ENCODE measurements at regions not wholly inside any gene's neighbourhood (a gene's known extent, or its start where the extent isn't known, plus 50 kb on each side); places are given as distances from the start of the nearest gene placed in this dataset.

DNA sequence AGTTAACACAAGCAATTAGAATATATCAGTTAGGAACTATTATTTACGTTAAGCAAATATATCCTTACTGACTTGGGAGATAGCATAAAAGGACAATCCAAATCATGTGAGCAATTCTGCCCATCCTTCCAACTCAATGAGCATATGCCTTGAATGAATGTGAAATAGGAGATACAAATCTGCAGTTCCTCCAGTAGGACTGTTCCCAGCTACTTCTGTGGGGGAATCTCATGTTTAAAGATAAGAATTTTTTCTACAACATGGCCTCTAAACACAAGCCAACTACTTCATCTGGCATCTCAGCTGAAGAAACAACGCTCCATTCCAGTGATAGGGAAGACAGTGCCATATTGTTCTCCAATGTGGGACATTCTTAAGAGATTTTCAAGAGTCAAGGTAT is 110.7 kb upstream of the NIPBL start:
- TF ChIP-seq, protein P1, sequence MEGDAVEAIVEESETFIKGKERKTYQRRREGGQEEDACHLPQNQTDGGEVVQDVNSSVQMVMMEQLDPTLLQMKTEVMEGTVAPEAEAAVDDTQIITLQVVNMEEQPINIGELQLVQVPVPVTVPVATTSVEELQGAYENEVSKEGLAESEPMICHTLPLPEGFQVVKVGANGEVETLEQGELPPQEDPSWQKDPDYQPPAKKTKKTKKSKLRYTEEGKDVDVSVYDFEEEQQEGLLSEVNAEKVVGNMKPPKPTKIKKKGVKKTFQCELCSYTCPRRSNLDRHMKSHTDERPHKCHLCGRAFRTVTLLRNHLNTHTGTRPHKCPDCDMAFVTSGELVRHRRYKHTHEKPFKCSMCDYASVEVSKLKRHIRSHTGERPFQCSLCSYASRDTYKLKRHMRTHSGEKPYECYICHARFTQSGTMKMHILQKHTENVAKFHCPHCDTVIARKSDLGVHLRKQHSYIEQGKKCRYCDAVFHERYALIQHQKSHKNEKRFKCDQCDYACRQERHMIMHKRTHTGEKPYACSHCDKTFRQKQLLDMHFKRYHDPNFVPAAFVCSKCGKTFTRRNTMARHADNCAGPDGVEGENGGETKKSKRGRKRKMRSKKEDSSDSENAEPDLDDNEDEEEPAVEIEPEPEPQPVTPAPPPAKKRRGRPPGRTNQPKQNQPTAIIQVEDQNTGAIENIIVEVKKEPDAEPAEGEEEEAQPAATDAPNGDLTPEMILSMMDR (IDR thresholded peaks at IDR 0.05): no peak
- TF ChIP-seq POLR2AphosphoS5 (IDR thresholded peaks at IDR 0.05) (no peak), POLR2A (IDR thresholded peaks at IDR 0.05) (no peak)

Measured in breast epithelium (tissue), 3 donors.